MM.1S (cell line): ENCODE measurements at regions not wholly inside any gene's neighbourhood (a gene's known extent, or its start where the extent isn't known, plus 50 kb on each side); places are given as distances from the start of the nearest gene placed in this dataset.

Experiments
- DNase-seq: peaks from one replicate; pipeline ENCODE4 v3.0.0-alpha.2; 2015
- H2AFZ ChIP-seq: fragments of 300-600 bp; sonication (generic); 2 replicates; pipeline ENCODE4 v1.6.0; 2016; ENCODE audit warnings: antibody characterized with exemption, low read length
- H3F3A ChIP-seq: fragments of 300-600 bp; sonication (generic); 2 replicates; pipeline ENCODE4 v1.6.1; 2016; ENCODE audit warnings: mild to moderate bottlenecking, antibody characterized with exemption, low read length, moderate library complexity, mixed read lengths; ENCODE audit not compliant: insufficient read depth
- H3K27ac ChIP-seq: fragments of 300-600 bp; sonication (generic); 2 replicates; pipeline ENCODE4 v1.5.1; 2016; ENCODE audit warnings: mild to moderate bottlenecking, low read length
- H3K27me3 ChIP-seq: fragments of 300-600 bp; sonication (generic); replicated peaks from 2 replicates; pipeline ENCODE4 v1.6.0; 2016; ENCODE audit warnings: low read length; ENCODE audit not compliant: insufficient read depth
- H3K36me3 ChIP-seq: fragments of 300-600 bp; sonication (generic); replicated peaks from 2 replicates; pipeline ENCODE4 v1.6.1; 2016; ENCODE audit warnings: mild to moderate bottlenecking, low read length, mixed read lengths; ENCODE audit not compliant: insufficient read depth
- H3K4me1 ChIP-seq: fragments of 300-600 bp; sonication (generic); 2 replicates; pipeline ENCODE4 v1.6.1; 2016; ENCODE audit warnings: low read length, mixed read lengths
- H3K4me2 ChIP-seq: fragments of 300-600 bp; sonication (generic); 2 replicates; pipeline ENCODE4 v1.6.0; 2016; ENCODE audit warnings: low read depth, low read length
- H3K4me3 ChIP-seq: fragments of 300-600 bp; sonication (generic); 2 replicates; pipeline ENCODE4 v1.5.1; 2016; ENCODE audit warnings: low read length, mixed read lengths
- H3K79me2 ChIP-seq: fragments of 300-600 bp; sonication (generic); 2 replicates; pipeline ENCODE4 v1.6.1; 2016; ENCODE audit warnings: mixed run types, low read length, mixed read lengths
- H3K9ac ChIP-seq: fragments of 300-600 bp; sonication (generic); 2 replicates; pipeline ENCODE4 v1.6.1; 2016; ENCODE audit warnings: low read length, mixed read lengths
- H3K9me2 ChIP-seq: fragments of 300-600 bp; sonication (generic); replicated peaks from 2 replicates; pipeline ENCODE4 v1.6.1; 2016; ENCODE audit warnings: mild to moderate bottlenecking, low read length, mixed read lengths; ENCODE audit not compliant: insufficient read depth
- H3K9me3 ChIP-seq: fragments of 300-600 bp; sonication (generic); replicated peaks from 2 replicates; pipeline ENCODE4 v1.6.1; 2016; ENCODE audit warnings: mild to moderate bottlenecking, low read length, mixed read lengths; ENCODE audit not compliant: insufficient read depth
- H4K20me1 ChIP-seq: fragments of 300-600 bp; sonication (generic); 2 replicates; pipeline ENCODE4 v1.6.1; 2016; ENCODE audit warnings: mild to moderate bottlenecking, low read length, moderate library complexity, mixed read lengths; ENCODE audit not compliant: insufficient read depth
- EZH2 ChIP-seq: fragments of 300-600 bp; sonication (generic); optimal IDR thresholded peaks from 2 replicates; pipeline ENCODE3; 2017; ENCODE audit warnings: low read depth, mild to moderate bottlenecking, antibody characterized with exemption, low read length, mixed read lengths
- EZH2phosphoT487 ChIP-seq: fragments of 300-600 bp; sonication (generic); IDR thresholded peaks from 2 replicates; pipeline ENCODE4 v1.6.1; 2018; ENCODE audit warnings: antibody characterized with exemption, low read length
- TF ChIP-seq, protein P1 (sequence below): fragments of 300-600 bp; sonication (generic); IDR thresholded peaks from 2 replicates; pipeline ENCODE4 v1.5.1; 2016; ENCODE audit warnings: antibody characterized with exemption, low read length, mixed read lengths

DNA sequence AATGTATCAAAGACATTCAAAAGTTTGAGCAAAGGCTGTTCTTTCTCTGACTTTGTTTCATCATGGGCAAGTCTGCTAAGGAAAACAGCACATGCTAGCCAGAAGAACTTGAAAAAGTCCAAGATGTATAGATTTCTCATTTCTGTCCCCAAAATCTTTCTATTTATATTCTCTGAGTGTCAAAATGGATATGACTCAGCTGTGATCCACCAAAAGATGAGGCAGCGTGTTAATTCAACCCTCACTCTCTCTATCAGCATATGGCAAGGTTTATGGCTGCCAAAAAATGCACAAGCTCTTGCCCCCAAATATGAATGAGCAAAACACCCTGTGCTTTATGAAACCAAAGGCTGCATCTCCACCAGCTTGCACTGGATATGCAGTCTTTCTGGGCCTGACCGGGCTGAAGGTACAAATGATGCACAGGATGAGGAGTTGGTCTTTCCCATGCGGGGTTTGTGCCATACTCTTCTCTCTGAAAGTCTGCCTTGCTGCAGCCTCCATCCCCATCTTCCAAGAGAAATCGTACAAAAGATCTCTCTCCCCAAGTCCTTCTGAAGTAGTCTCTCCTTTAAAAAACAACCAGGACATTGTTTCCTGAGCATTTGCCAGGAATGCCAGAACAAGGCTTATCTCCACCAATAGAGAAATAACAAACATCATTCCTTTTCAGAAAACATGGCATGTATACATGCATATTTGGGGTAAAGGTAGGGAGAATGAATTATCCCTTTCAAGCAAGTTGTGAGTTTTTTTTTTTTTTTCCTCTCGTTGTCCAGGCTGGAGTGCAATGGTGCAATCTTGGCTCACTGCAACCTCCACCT is 203.4 kb downstream of the TMX1 start:
- H4K20me1 ChIP-seq: no peaks in the 10 kb centered on the region
- H2AFZ ChIP-seq: no peak overlapping the region
- no peaks in the 10 kb centered on the region for H3K36me3 ChIP-seq
- H3K4me3 ChIP-seq: no peak overlapping the region
- no peaks in the 10 kb centered on the region for H3K79me2 ChIP-seq
- no peak overlapping the region for H3K4me2 ChIP-seq
- H3K27ac ChIP-seq: no peak overlapping the region
- DNase-seq: no peak
- H3K9me2 ChIP-seq: no peaks in the 10 kb centered on the region
- TF ChIP-seq EZH2: no peak
- TF ChIP-seq EZH2phosphoT487: no peak
- TF ChIP-seq, protein P1, sequence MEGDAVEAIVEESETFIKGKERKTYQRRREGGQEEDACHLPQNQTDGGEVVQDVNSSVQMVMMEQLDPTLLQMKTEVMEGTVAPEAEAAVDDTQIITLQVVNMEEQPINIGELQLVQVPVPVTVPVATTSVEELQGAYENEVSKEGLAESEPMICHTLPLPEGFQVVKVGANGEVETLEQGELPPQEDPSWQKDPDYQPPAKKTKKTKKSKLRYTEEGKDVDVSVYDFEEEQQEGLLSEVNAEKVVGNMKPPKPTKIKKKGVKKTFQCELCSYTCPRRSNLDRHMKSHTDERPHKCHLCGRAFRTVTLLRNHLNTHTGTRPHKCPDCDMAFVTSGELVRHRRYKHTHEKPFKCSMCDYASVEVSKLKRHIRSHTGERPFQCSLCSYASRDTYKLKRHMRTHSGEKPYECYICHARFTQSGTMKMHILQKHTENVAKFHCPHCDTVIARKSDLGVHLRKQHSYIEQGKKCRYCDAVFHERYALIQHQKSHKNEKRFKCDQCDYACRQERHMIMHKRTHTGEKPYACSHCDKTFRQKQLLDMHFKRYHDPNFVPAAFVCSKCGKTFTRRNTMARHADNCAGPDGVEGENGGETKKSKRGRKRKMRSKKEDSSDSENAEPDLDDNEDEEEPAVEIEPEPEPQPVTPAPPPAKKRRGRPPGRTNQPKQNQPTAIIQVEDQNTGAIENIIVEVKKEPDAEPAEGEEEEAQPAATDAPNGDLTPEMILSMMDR: no peak
- no peak overlapping the region for H3K9ac ChIP-seq
- no peaks in the 10 kb centered on the region for H3K4me1 ChIP-seq
- H3K9me3 ChIP-seq: no peaks in the 10 kb centered on the region
- H3K27me3 ChIP-seq: no peaks in the 10 kb centered on the region
- no peaks in the 10 kb centered on the region for H3F3A ChIP-seq

DNA sequence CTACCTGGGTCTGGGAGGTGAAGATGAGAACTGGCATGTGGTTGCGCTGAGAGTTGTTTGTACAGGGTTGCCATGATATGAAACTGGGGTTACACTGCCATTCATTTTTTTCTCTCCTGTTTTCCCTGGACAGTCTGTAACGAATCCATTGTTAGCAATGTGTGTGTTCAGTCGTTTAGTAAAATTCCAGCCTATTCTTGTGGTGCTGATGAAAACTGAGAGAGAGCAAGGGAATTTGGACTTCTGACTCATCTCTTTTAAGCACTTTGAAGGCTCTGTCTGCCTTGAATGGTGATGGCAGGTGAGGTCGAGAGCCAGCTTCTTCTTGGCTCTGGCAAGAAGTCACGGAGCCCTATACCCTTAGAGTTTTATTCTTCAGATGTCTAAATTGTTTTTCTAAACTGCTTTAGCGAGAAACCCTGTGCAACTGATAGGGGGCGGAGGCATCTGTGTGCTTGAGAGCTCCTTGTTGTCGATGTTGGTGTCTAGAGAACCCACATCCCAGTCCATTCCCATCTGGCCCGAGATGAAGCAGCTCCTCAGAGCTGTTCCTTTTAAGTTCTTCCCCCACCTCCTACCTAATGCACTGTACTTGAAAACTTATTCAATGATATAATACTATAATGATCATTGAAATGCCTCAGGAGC is 204.4 kb downstream of the TMX1 start:
- no peaks in the 10 kb centered on the region for H3K27me3 ChIP-seq
- no peaks in the 10 kb centered on the region for H3K36me3 ChIP-seq
- H3K9me3 ChIP-seq: no peaks in the 10 kb centered on the region
- no peak overlapping the region for H2AFZ ChIP-seq
- no peak overlapping the region for H3K27ac ChIP-seq
- DNase-seq: no peak
- H4K20me1 ChIP-seq: no peaks in the 10 kb centered on the region
- H3K4me1 ChIP-seq: no peaks in the 10 kb centered on the region
- H3K9ac ChIP-seq: no peak overlapping the region
- no peak for TF ChIP-seq EZH2
- TF ChIP-seq, protein P1: no peak
- TF ChIP-seq EZH2phosphoT487: no peak
- H3K4me3 ChIP-seq: no peak overlapping the region
- H3K79me2 ChIP-seq: no peaks in the 10 kb centered on the region
- H3K9me2 ChIP-seq: no peaks in the 10 kb centered on the region
- no peak overlapping the region for H3K4me2 ChIP-seq
- no peaks in the 10 kb centered on the region for H3F3A ChIP-seq

DNA sequence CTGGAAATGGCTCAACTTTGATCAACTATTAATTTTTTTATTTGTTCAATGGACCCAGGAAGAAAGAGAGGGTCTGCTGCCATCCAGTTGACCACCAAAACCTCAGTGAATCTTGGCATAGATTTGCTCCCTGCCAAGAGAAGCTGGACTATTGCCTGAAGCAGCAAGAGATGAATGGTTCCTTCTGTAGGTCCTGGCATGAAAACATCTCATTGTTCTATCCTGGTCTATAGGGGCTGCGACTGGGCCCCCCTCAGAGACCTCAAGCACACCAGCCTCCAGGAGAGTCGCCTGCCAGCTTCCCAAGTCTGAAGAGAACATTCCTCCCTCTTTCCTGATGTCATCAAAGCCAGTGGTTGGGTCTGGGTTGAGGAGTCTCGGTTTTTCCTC is 204.9 kb downstream of the TMX1 start:
- Histone ChIP-seq H3F3A (no peaks in the 10 kb centered on the region), H3K27me3 (no peaks in the 10 kb centered on the region), H3K9me2 (no peaks in the 10 kb centered on the region), H2AFZ (no peak overlapping the region), H3K27ac (no peak overlapping the region), H3K9me3 (no peaks in the 10 kb centered on the region), H3K4me1 (no peaks in the 10 kb centered on the region), H3K36me3 (no peaks in the 10 kb centered on the region), H3K4me2 (no peak overlapping the region), H4K20me1 (no peaks in the 10 kb centered on the region), H3K9ac (no peak overlapping the region), H3K79me2 (no peaks in the 10 kb centered on the region), H3K4me3 (no peak overlapping the region)
- no peak for DNase-seq
- no peak for TF ChIP-seq EZH2
- TF ChIP-seq, protein P1: no peak
- no peak for TF ChIP-seq EZH2phosphoT487
